Right renal pelvis (tissue), 4 donors: ENCODE measurements at regions not wholly inside any gene's neighbourhood (a gene's known extent, or its start where the extent isn't known, plus 50 kb on each side); places are given as distances from the start of the nearest gene placed in this dataset.
"Not testable (repeated sequence)": the region's sequence is repeated elsewhere in the genome, so short reads cannot be mapped to it uniquely, and the experiment has no call there.

Source experiments
- DNase-seq, 4 donors: peaks; one replicate each; pipeline ENCODE4 v3.0.0-alpha.2; 2013; ENCODE audit warnings: low read depth in 4 of 4, low spot score in 3 of 4, missing footprints in 1 of 4

- not testable (repeated sequence) for DNase-seq
Observed at GRCh38 chr6:26795474-26796307, 136.1 kb upstream of the ZNF322 start.

DNA sequence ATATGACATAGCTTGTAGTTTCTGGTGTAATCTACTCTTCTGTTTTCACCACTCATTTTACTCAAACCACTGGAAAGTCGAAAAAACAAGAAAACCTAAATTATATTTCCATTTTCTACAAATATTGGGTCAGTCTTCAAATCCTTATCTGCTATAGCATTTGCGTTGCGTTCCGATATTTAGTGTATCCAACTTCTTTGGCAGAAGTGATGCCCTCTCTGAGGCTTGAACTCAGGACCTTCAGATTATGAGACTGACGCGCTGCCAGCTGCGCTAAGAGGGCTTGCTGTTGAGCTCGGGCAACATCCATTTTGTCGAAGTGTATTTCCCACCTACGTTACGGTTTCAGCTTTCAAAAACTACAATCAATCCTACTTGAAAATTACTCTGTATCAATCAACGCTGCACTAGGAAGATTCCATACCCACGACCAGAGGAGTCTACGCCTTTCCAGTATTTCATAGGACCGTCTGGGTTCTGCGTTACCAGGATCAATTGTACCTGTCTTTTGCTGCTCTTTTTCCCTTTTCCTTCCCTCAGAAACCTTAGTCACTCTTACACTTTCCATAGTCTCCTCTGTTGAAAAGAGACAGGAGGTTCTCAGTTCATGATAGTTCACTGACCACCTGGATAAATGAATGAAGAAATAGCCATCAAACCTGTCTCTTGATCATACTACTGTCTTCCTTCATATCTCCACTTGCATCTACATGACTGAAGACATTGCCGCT is 140.5 kb upstream of the ZNF322 start:
- DNase-seq: not testable (repeated sequence)

GRCh38 chr6:26803762-26804161 is 144.2 kb upstream of the ZNF322 start:
- DNase-seq: not testable (repeated sequence)

GRCh38 chr6:26811486-26812116 is 152.1 kb upstream of the ZNF322 start:
- DNase-seq: not testable (repeated sequence)

GRCh38 chr6:26818640-26819225 is 159.2 kb upstream of the ZNF322 start:
- not testable (repeated sequence) for DNase-seq

GRCh38 chr6:26827965-26828364 is 168.4 kb upstream of the ZNF322 start:
- DNase-seq: not testable (repeated sequence)

GRCh38 chr6:26829480-26829879 is 169.9 kb upstream of the ZNF322 start:
- not testable (repeated sequence) for DNase-seq

DNA sequence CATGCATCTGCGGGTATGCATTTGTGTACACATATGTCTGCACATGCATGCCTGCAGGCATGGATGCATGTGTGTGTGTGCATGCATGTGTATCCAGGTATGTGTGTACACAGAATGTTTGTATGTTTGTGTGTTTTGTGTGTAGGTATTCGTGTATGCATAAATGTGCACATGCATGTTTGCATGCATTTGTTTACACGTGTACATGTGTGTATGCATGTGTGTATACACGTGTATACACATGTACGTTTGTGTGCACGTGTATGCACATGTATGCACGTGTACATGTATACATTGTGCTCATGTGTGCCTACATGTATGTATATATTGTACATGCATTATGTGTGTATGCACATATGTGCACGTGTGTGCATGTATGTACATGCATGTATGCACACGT is 171.4 kb upstream of the ZNF322 start:
- DNase-seq: not testable (repeated sequence)

DNA sequence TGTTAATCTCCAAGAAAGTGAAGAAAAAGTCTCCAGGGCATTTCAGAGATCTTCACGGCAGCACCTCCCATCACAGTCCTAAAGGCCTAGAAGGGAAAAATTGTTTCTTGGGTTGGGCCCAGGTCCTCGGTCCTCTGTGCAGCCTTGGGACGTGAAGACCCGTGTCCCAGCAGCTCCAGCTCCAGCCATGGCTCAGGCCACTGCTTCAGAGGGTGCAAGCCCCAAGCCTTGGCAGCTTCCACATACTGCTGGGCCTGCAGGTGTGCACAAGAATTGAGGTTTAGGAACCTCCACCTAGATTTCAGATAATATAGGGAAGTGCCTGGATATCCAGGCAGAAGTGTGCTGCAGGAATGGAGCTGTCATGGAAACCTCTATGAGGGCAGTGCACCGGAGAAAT is 176.2 kb upstream of the ZNF322 start:
- not testable (repeated sequence) for DNase-seq

- DNase-seq: not testable (repeated sequence)
Observed at GRCh38 chr6:26836657-26837056, 177.1 kb upstream of the ZNF322 start.

- DNase-seq: not testable (repeated sequence)
Observed at GRCh38 chr6:26844823-26845222, 185.3 kb upstream of the ZNF322 start.

DNA sequence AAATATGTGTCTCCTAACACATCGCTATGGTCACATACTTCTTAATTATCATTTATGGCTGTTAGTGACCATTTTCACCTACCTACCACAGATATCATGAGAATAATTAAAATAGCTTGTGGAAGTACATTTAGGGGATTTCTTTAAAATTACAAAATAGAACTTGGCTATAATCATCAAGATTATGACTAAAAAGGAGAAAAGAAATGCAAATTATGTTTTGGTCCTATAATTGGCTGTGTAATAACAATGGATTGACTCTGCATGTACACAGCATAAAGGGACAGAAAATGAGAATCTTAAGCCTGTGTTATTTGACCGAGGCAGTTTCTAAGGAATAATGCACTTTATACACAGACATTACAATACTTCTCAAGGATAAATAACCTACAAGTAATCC is 197.7 kb upstream of the ZNF322 start:
- DNase-seq: not testable (repeated sequence)

- DNase-seq: not testable (repeated sequence)
Observed at GRCh38 chr6:26859067-26859770, 199.7 kb upstream of the ZNF322 start.

DNA sequence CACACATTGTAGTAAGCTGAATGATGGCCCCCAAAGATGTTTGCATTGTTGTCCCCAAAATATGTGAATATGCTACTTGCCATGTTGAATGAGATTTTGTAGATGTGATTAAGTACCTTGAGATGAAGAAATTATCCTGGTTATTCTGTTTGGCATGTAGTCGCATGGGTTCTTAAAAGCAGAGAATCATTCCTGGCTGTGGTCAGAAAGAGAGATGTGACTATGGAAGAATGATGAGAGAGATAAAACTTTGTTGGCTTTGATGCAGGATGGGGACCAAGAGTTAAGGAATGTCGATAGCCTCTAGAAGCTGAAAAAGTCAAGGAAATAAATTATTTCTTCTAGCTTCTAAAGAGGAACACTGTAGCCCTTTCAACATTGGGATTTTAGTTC is 200.2 kb upstream of the ZNF322 start:
- DNase-seq: not testable (repeated sequence)

- not testable (repeated sequence) for DNase-seq
Observed at GRCh38 chr6:26861913-26862312, 202.4 kb upstream of the ZNF322 start.

DNA sequence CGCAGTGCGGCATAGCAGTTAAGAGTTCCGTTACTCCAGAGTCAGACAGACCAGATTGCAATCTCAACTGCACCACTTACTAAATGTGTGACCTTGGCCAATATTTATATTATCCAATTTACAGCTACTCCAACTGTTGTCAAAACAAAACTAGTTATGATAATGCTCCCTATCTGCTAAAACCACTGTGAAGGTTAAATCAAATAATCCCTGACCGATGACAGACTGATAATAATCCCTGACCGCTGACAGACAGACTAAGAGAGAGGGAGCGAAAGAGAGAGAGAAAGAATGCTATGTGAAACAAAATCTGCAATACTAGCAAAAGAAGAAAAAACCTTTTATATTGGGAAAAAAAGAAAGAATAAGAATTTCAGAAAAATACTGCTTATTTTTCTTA is 204.1 kb upstream of the ZNF322 start:
- not testable (repeated sequence) for DNase-seq

DNA sequence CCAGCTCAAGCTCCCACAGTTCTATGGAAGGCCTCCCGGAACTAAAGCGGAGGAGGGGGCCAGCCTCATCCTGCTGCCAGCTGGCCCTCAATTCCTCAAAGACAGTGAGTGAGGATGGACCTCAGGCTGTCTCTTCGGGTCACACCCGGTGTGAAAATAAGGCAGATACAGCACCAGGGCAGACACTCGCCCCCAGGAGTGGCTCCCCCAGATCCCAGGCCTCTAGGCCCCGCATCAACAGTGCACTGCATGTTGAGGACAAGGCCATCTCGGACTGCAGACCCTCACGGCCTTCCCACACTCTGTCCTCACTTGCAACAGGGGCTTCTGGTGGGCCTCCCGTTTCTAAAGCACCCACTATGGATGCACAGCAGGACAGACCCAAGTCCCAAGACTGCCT is 239.2 kb upstream of the ZNF322 start:
- not testable (repeated sequence) for DNase-seq

DNA sequence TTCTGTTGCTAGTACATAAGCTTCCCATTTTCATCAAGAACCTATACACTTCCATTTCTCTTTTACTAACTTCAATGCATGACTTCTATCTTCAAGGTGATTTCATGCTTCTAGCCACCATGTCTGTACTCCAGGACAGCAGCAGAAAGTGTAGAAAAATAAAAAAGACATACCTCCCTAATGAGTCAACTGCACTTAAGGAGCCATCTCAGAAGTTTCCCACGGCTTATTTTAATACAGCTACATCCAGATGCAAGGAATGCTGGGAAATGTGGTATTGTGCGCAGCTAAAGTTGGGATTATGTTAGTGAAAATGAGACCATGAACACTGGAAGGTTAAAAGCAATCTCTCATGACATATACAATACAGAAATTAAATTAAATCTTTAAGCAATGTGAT is 264.7 kb upstream of the ZNF322 start:
- not testable (repeated sequence) for DNase-seq

DNA sequence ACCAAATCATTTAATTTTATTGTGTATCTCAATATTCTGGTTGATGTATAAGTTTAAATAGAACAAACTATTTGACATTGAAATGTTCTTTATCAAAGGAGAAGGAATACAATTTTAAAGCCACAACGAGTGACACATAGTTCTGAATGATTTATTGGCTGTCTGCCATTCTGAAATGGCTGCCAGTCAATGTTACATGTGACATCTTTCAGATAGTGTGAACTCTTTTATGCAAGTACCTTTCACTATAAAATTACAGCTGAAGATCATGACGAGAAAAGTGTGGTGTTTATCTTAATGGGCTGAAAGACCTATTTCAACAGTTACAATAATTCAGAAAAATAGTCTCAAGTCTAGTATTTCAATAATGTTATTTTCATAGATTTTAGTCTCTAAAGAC is 268.6 kb upstream of the ZNF322 start:
- DNase-seq: not testable (repeated sequence)

DNA sequence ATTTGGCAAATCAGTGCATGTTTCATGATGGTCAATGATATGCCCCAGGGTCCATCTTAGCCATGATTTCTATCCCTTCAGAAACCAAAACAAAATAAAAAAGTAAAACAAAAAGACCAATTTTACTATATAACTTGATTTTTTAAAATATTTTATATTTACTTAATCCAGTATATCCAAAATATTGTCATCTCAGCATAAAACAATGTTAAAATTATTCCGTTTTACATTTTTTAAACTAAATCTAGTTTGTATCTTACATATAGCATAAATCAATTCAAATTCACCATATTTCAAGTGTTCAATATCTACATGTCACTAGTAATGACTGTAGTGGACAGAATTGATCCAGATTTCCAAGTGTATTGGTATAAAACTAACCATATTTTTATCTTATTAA is 277.7 kb upstream of the ZNF322 start:
- DNase-seq: not testable (repeated sequence)
